HG02623 (cell line): ENCODE measurements at regions not wholly inside any gene's neighbourhood (a gene's known extent, or its start where the extent isn't known, plus 50 kb on each side); places are given as distances from the start of the nearest gene placed in this dataset.

Experiments used
- ATAC-seq: cut with Tn5 transposase; IDR thresholded peaks from one replicate; pipeline ENCODE4 v1.9.1; 2021; ENCODE audit warnings: moderate library complexity; ENCODE audit not compliant: unreplicated experiment

DNA sequence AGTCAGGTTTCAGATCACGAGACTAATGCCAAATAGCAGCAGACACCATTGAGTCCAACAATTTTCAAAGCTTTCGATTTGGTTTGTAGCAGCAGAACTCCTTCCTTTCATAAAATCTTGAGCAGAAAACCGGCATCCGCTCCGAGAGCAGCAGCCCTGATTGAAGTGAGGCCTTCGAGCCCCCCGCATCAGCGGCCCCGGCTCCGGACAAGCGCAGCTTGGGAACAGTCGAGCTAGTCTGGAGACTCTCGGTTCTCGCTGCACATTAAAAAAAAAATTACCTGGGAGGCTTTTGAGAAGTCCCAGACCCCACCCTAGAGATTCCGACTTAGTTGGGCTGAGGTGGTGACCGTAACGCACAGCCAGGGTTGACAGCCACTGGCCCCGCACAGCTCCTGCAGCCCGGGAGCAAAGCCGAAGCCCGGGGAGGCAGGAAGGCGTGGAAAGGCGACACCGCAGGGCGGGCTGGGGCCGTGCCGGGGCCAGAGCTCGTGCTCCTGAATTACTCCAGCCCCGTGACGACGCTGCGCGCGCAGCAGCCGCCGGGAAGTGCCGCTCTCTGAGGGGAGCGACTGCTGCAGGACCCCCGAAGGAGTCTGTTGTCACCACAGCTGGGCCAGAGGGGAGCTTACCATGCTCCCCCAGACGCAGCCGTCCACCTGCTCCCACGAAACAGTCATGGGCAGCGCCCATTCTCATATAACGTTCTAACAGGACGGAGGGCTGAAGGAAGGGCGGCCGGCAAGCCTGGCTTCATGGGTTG, 57.8 kb downstream of the SPATA19 start:
- no peak for ATAC-seq

DNA sequence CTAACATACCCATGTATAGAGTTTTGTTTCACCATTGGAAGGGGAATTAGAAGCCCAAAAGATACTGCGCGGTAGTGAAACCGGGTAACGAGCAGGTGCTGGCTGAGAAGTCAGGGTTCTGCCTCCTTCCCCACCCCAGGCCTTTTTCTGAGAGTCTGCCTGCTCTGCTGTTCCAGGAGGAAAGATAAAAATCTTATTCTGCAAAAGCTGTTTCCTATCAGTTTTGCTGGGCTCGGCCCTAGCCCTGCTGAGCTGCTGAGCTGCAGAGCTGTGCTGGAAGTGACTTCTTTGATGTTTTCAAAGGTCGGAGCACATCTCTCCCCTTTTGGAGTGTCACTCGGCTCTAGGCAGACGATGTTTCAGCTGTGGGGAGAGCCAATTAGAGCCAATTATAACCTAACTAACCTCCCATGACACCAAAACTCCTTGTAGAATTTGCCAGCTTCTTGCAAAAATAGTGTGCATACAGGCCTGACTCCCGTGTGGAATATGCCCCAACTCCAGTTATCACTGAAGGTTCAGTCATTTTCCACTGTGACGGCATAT, 59.4 kb downstream of the SPATA19 start:
- no peak for ATAC-seq

DNA sequence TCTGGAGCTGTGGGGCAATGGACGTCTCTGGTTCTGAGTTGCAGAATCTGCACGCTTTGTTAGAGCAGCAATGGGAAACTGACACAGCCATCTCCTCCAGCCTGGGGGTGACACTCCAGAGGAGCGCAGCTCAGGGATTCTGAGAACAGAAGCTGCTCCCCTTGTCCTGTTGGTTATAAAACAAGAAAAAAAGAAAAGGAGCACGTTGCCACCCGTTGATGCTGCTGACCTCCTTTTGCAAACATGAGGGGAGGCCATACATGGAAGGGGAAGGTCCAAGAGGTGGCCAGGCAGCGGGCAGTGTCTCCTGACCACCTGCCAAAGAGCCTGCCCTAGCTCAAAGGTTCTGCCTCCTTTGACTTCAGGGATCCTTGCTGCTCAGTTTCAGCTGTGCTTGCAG, 61.0 kb downstream of the SPATA19 start:
- no peak for ATAC-seq

DNA sequence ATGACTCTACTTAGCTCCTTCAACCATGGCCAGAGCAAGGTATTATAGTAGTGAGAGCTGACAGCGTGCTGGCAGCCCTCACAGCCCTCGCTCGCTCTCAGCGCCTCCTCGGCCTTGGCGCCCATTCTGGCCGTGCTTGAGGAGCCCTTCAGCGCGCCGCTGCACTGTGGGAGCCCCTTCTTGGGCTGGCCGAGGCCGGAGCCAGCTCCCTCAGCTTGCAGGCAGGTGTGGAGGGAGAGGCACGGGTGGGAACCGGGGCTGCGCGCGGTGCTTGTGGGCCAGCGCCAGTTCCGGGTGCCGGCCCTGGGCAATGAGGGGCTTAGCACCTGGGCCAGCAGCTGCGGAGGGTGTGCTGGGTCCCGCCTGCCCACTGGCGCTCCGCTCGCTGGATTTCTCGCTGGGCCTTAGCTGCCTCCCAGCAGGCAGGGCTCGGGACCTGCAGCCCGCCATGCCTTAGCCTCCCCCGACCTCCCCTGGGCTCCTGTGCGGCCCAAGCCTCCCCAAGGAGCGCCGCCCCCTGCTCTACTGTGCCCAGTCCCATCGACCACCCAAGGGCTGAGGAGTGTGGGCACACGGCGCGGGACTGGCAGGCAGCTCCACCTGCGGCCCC, 63.1 kb downstream of the SPATA19 start:
- ATAC-seq, result no peak

DNA sequence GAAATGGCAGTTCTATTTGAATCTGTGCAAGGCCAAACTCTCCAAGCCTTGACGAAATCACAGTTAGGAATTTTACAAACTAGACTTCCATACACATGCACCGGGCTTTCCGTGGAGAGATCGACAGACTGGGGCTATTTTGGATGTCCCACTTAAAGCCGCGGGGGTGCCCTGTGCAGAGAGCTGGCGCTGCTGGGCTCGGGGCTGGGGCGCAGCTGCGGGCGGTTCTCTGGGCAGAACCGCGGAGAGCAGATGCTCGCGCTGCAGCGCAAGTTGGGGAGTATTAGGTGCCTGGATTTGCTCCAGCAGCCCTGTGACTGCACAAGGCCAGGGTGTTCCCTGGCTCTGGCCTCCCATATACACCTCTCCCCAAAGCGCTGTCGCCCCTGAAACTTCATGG, 67.2 kb downstream of the SPATA19 start:
- no peak for ATAC-seq

DNA sequence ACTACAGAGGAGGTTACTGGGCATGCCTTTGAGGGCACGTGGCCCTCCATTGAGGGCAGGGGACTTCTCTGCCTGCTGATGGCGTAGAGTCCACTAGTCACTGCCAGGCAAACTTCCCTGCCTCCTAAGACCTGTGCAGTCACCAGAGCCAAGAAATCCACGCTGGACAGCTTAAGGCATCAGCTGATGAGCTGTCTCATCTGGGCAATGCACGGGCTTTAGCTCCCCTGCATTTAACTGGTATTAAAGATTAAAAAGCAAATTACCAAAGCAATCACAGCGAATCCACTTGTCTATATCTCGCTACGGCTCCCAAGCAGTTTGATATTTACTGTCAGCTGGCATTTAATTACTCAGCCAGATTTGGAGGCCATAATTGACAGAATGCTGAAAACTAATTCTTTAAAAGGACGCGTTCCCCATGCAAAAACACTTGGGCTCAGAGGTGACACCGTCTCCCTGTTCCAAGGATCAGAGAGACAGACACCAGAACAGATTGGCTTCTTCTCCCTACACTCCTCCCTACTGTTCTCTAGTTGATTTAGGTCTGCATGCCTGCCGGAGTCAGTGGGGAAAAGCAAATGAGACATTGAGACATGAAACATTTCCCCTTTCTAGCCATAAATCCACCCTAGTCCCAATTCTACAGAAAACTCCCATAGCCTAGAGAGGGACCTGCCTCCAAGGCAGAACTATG, 68.5 kb downstream of the SPATA19 start:
- no peak for ATAC-seq

DNA sequence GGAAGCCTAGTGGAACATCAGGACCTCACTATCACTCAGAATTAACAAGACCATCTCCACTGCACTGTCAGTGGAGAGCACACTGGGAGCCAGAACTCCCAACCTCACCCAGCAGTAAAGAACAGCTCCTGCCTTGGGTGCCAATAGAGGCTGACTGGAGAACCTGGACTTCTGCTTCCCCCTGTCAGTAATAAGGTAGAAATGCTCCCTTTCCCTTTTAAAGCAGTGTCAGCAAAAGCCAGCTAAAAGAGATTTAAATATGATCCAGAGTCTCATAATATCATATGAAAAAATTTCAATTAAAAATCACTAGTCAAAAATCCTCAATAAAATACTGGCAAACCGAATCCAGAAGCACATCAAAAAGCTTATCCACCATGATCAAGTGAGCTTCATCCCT, 82.8 kb downstream of the SPATA19 start:
- no peak for ATAC-seq

DNA sequence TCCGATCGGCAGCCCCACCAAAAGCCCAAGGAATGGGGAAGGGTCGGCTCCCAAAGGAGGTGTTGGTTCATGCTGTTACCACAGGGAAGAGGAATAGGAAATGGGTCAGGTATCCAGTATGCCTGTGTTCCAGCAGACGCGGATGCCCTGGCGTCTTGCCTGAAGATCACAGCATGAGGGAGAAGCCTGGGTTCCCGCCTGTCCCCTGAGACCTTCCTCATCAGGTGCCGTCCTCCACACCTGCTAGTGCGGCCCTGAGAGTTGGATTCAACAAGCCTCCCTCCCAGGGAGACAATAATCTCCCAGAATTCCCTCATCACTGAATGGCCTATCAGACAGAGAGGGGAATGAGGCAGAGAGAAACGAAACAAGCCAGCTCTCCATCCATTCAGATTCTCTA, 92.2 kb downstream of the SPATA19 start:
- no peak for ATAC-seq

DNA sequence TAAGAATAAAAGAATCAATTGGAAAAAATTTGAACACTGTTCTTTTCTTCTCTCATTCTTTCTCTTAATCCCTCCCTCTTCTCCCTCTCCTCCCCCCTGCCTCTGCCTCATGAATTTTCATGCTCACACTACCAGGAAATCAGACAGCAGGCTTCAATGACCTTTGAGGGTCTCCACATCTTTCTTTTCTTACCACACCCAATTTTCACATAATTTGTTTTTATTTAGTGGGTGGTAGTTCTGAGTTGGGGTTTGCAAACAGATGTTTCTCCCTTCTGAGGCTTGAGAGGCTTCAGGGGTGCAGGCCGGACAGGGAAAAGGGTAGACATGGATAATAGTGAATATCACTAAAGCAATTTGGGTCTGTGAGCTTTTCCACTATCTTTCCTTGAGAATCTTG, 95.5 kb downstream of the SPATA19 start:
- no peak for ATAC-seq

DNA sequence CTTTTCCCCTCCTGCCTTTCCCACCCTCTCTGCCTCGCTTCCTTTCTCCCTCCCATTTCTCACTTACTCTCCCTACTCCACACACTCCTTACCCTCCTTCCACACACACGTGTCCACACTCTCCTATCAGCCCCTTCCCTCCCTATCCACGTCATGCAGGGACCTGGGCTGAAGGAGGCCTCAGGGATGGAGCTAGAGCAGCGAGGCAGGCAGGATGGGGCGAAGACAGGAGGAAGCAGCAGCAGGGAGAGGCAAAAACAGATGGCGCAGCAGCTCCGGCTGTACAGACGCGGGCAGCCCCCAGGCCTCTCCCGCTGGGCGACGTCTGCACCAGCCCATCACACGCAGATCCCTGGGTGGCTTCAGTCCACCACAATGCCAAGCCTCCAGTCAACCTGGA, 97.9 kb downstream of the SPATA19 start:
- no peak for ATAC-seq

DNA sequence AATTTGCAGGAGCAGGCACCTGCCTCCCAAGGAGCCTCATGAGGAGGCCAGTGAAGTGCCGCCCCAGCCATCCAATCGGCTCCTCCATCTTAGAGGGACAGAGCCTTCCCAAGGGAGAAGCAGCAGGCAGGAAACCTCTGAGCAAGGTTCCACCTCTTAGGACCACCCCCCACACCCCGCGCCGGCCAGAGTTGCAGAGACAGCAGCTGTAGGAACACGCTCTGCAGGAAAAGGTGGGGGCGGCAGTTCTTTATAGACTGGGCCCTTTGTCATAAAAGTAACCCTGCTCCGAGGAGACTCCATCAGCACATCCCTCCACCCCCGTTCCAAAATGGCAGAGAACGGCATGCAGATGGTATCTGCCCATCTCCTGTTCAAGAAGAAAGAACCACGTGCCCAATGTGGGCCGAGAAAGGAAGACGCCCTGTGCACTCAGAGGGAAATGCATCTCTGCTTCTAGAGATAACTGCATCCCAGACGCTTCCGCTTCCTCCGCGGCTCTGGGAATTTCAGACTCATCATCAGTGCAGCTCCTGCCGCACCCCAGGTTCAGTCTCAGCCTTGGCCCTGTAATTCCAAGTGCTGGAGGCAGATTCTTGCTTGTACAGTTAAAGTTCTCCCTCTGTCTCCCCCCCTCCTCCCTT, 98.5 kb downstream of the SPATA19 start:
- ATAC-seq, result no peak

DNA sequence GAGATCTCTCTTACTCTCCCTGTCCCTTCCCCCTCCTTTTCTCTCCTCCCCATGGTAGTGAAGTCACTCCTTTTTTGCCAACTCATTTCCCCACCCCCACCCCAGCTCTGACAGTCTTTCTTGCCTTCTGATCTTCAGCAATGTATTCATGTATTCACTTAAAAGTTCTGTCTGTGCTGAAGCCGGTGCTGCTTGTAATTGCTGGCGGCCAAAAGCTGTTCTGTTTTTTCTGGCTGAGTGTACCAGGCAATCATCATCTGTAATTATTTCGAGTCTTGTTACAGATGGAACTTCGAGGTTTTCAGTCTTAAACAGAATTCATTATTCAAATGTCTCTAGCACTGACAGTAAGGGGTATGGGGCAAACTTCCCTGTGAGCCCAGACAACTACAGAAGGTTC, 99.5 kb downstream of the SPATA19 start:
- no peak for ATAC-seq

DNA sequence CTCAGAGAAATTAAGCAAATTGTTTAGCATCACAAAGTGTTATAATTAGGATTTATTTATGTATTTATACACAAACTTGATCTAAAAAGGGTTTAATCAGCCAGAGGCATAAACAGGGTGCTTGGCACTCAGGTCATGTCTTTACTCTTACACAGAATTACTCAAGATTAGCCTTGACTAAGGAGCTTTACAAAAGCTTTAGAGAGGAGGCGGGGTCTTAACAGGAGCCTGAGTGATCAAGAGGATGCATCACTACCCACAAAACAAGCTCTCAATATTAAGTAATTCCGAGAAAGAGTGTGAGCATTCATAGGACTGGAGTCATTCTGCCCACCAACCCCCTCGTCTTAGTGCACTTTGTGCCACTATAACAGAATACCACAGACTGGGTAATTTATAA, 103.0 kb downstream of the SPATA19 start:
- ATAC-seq, result no peak

DNA sequence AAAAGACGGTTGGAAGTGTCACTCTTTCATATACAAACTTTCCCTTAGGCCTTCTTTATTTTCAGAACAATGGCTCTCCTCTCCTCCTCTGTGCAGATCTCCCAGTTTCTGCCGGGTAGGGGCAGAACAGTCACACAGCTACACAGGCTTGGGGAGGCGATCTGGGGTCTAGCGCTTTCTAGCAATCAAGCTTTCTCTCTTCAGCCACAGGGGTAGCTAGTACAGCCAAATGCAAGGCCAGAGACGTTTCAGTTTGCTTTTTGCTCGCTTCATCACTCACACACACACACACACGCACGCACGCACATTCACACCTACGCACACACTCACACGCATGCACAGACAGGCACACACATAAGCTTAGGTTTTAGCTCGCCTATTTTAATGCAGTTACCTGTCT, 104.3 kb downstream of the SPATA19 start:
- no peak for ATAC-seq

DNA sequence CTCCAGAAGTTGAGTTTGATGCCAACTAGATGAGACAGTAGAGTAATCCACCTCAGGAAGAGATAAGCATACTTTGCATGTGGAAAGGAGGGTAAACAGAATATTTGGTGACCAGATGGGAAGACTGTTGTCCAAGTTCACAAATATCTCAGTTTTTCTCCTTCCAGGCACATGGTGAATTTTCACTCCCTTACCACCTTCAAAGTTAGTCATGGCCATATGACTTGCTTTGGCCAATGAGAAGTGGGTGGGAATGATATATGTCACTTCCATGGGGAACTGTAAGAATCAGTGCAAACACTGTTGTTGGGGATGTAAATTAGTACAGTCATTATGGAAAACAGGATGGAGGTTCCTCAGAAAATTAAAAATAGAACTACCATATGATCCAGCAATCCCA, 105.8 kb downstream of the SPATA19 start:
- no peak for ATAC-seq

DNA sequence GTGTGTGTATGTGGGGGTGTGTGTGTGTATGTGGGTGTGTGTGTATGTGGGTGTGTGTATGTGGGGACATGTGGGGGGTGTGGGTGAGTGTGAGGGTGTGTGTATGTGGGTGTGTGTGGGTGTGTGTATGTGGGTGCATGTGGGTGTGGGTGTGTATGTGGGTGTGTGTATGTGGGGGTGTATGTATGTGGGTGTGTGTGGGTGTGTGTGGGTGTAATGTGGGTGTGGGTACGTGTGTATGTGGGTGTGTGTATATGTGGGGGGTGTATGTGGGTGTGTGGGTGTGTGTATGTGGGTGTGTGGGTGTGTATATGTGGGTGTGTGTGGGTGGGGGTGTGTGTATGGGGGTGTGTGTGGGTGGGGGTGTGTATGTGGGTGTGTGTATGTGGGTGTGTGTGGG, 106.7 kb downstream of the SPATA19 start:
- ATAC-seq, result no peak

DNA sequence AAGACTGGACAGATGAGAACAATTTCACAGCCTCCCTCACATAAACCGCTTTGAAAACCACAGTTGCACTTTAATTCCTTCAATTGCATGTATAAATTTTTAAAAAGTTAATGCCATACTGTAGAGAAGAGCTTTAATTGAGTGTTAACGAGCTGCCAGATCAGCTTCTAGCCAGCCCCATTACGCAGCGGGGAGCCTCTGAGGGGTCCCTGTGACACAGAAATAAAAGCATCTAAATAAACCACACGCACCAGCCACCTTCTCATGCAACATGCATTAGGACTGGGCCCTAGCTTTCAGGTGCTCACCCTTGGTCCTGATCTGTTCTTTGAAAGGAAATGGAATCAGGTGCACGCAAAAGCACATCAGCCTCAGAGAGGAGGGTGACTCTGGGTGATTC, 111.7 kb downstream of the SPATA19 start:
- no peak for ATAC-seq

DNA sequence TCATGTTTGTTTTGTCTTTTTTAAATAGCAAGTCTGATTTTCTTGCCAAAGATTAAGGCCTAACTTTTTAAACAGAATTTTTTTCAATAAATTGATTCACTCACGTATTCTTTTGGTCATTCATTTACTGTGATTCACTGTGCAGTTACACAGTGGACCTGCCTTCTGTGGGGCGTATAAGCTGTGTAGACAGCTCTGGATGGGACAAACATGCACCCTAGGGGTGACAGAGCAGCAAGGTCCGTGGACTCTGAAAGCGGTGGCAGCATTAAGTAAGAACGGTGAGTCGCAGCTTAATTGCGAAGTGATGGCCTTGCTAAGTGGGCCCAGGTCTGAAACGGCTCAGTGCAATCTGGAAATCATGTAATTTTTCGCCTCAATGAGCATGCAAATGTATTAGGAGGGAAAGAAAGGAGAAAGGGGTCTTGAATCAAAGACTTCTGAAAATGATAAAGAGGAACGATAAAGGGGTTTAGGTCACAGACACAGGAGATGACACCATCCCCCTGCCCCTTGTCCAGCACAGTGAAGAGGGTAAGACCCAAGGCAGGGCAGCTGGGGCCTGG, 113.1 kb downstream of the SPATA19 start:
- no peak for ATAC-seq

DNA sequence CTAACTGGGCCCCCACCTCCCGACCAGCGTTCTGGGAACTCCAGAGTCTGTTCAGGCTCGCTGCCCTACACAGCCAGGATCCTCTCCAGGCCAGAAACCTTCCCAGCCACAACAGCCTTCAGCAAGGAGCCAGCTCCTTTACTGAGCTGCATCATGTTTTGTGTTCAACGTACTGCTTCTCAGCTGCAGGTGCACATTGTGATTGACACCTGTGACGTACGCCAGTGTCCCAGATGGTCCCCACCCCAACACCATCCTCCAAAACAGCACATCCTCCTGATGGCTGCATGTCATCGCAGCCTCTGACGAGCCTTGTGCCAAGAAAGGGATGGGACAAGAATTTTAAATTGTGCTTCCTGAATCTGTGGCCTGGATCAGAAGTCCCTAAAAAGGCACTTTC, 117.5 kb downstream of the SPATA19 start:
- ATAC-seq, result no peak

DNA sequence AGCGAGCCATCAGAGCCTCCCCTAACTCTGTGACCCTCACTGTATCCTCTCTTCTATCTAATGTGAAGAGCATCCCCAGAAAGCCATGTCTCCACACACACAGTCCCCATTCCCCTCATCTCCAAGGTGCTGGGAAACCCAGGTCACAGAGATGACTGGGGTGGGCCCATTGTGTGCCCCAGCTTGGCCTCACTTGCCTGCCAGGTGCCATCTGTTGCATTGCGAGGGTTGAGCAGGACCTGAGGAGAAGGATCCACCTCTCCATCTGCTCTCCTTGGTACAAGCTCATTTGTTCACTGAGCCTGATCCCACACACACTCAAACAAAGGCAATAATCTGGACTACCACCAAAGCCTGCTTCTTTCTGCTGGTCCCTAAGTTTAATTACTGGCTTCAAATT, 118.8 kb downstream of the SPATA19 start:
- no peak for ATAC-seq

DNA sequence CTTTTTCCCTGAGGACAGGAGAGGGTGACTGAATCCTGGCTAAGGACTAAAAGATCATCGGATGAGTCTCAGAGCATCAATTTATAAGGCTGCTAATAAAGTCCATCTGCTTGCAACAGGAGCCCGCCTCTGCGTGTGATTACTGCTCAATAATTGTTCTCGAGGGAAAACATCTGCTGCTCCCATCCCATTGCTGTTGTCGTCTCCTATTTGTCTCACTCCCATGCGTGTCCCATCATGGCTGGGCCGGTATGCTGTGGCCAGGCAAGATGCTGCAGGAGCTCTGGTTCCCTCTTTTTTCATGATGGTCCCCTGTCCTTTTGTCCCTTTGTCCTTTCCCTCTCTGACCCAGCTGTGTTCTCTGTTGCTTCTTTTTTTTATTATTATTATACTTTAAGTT, 121.2 kb downstream of the SPATA19 start:
- ATAC-seq, result no peak
